Neural cell (in vitro differentiated cells): ENCODE measurements at regions not wholly inside any gene's neighbourhood (a gene's known extent, or its start where the extent isn't known, plus 50 kb on each side); places are given as distances from the start of the nearest gene placed in this dataset.

ENCODE experiments used
- EP300 ChIP-seq: fragments of 450-650 bp; conservative IDR thresholded peaks from 2 replicates; pipeline ENCODE4 v1.6.1; 2014; ENCODE audit warnings: antibody characterized with exemption, mild to moderate bottlenecking, moderate library complexity; ENCODE audit not compliant: poor library complexity, severe bottlenecking
- EZH2 ChIP-seq: fragments of 200-600, 300-800 bp; shearing (Covaris generic), sonication (generic); IDR thresholded peaks from 2 replicates; pipeline ENCODE4 v1.6.1; 2014; ENCODE audit warnings: antibody characterized with exemption, low read length, borderline replicate concordance, mild to moderate bottlenecking; ENCODE audit not compliant: insufficient read depth, poor library complexity, severe bottlenecking
- POLR2AphosphoS5 ChIP-seq: IDR thresholded peaks from 2 replicates; pipeline ENCODE4 v1.6.1; 2012
- TF ChIP-seq, protein P1 (sequence below): fragments of 450-650 bp; IDR thresholded peaks from 2 replicates; pipeline ENCODE4 v1.5.1; 2014; ENCODE audit warnings: antibody characterized with exemption, mild to moderate bottlenecking, moderate library complexity; ENCODE audit not compliant: poor library complexity, severe bottlenecking
- TF ChIP-seq, protein P2 (sequence below): IDR thresholded peaks from 2 replicates; pipeline ENCODE4 v1.6.1; 2012; ENCODE audit warnings: borderline replicate concordance

DNA sequence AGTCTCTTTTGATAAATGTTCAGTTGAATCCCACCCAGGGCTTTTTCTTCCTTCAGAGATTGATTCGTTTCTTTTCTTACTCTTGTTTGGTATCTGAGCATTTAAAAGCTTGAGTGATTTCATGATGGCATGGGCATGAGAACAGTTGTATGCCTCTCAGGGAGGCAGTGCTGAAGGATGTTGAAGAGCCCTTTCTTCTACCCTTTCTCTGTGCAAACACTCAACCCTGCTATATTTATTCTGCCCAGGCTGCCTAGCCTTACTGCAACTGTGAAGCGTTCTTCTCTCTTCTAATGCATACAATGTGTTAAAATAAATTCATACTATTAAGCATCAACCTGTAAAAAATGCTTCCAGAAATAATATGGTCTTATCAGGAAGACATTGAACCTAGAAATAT is 367.6 kb upstream of the LCORL start:
- TF ChIP-seq, protein P1, sequence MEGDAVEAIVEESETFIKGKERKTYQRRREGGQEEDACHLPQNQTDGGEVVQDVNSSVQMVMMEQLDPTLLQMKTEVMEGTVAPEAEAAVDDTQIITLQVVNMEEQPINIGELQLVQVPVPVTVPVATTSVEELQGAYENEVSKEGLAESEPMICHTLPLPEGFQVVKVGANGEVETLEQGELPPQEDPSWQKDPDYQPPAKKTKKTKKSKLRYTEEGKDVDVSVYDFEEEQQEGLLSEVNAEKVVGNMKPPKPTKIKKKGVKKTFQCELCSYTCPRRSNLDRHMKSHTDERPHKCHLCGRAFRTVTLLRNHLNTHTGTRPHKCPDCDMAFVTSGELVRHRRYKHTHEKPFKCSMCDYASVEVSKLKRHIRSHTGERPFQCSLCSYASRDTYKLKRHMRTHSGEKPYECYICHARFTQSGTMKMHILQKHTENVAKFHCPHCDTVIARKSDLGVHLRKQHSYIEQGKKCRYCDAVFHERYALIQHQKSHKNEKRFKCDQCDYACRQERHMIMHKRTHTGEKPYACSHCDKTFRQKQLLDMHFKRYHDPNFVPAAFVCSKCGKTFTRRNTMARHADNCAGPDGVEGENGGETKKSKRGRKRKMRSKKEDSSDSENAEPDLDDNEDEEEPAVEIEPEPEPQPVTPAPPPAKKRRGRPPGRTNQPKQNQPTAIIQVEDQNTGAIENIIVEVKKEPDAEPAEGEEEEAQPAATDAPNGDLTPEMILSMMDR: no peak
- TF ChIP-seq EZH2 (no peak), POLR2AphosphoS5 (no peak), EP300 (no peak)
- TF ChIP-seq, protein P2, sequence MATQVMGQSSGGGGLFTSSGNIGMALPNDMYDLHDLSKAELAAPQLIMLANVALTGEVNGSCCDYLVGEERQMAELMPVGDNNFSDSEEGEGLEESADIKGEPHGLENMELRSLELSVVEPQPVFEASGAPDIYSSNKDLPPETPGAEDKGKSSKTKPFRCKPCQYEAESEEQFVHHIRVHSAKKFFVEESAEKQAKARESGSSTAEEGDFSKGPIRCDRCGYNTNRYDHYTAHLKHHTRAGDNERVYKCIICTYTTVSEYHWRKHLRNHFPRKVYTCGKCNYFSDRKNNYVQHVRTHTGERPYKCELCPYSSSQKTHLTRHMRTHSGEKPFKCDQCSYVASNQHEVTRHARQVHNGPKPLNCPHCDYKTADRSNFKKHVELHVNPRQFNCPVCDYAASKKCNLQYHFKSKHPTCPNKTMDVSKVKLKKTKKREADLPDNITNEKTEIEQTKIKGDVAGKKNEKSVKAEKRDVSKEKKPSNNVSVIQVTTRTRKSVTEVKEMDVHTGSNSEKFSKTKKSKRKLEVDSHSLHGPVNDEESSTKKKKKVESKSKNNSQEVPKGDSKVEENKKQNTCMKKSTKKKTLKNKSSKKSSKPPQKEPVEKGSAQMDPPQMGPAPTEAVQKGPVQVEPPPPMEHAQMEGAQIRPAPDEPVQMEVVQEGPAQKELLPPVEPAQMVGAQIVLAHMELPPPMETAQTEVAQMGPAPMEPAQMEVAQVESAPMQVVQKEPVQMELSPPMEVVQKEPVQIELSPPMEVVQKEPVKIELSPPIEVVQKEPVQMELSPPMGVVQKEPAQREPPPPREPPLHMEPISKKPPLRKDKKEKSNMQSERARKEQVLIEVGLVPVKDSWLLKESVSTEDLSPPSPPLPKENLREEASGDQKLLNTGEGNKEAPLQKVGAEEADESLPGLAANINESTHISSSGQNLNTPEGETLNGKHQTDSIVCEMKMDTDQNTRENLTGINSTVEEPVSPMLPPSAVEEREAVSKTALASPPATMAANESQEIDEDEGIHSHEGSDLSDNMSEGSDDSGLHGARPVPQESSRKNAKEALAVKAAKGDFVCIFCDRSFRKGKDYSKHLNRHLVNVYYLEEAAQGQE: no peak
